ENCODE measurements at regions not wholly inside any gene's neighbourhood (a gene's known extent, or its start where the extent isn't known, plus 50 kb on each side); places are given as distances from the start of the nearest gene placed in this dataset.

- TF ChIP-seq, protein P1, sequence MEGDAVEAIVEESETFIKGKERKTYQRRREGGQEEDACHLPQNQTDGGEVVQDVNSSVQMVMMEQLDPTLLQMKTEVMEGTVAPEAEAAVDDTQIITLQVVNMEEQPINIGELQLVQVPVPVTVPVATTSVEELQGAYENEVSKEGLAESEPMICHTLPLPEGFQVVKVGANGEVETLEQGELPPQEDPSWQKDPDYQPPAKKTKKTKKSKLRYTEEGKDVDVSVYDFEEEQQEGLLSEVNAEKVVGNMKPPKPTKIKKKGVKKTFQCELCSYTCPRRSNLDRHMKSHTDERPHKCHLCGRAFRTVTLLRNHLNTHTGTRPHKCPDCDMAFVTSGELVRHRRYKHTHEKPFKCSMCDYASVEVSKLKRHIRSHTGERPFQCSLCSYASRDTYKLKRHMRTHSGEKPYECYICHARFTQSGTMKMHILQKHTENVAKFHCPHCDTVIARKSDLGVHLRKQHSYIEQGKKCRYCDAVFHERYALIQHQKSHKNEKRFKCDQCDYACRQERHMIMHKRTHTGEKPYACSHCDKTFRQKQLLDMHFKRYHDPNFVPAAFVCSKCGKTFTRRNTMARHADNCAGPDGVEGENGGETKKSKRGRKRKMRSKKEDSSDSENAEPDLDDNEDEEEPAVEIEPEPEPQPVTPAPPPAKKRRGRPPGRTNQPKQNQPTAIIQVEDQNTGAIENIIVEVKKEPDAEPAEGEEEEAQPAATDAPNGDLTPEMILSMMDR (IDR thresholded peaks at IDR 0.05; ENCODE audit: extremely low read depth in 1 of 2, insufficient read depth in 1 of 2, low read depth in 1 of 2, low read length in 2 of 2) = no peak
- TF ChIP-seq FOS (IDR thresholded peaks at IDR 0.05; ENCODE audit: borderline replicate concordance, insufficient read depth, low read length) (no peak), MAX (IDR thresholded peaks at IDR 0.05; ENCODE audit: insufficient read depth, insufficient read length) (no peak)
These were observed 64.6 kb upstream of the DOCK1 start for GRCh38 chr10:126840576-126841135.

Data from endothelial cell of umbilical vein (primary cell).